ENCODE measurements at regions not wholly inside any gene's neighbourhood (a gene's known extent, or its start where the extent isn't known, plus 50 kb on each side); places are given as distances from the start of the nearest gene placed in this dataset.

DNA sequence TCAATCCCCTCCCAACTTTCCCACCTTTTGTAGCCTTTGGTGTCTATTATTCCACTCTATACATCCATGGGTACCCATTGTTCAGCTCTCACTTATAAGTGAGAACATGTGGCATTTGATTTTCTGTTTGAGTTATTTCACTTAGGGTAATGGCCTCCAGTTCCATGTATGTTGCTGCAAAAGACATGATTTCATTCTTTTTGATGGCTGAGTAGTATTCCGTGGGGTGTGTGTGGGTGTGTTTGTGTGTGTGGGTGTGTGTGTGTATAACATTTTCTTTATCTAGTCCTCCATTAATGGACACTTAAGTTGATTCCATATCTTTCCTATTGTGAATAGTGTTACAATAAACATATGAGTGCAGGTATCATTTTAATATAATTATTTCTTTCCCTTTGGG, 157.5 kb upstream of the FSTL4 start:
- H3K27ac ChIP-seq (ENCODE audit: low read depth, low read length, poor library complexity, severe bottlenecking) = no peak overlapping the region
- H3K36me3 ChIP-seq (ENCODE audit: insufficient read depth, low read length) = no peaks in the 10 kb centered on the region
- no TSS peak for BruUV-seq (replicated peaks)
- H4K20me1 ChIP-seq (ENCODE audit: insufficient read depth, low read length) = no peaks in the 10 kb centered on the region
- 0 out of 2 replicates have a peak, but pooled peaks cover 5% of the 10 kb centered on the region for H3K9me3 ChIP-seq (ENCODE audit: low read length)
- no peaks in the 10 kb centered on the region for H3K79me2 ChIP-seq (ENCODE audit: insufficient read depth, low read depth, low read length)
- no peaks in the 10 kb centered on the region for H3K4me1 ChIP-seq (ENCODE audit: insufficient read depth, low read length, poor library complexity, severe bottlenecking)
- H3K4me2 ChIP-seq (ENCODE audit: low read length) = no peak overlapping the region
- intact Hi-C loops (cut with micrococcal nuclease; ENCODE audit: unreplicated experiment) = loop anchor here (5.0 kb wide), 1 partner anchor 97 kb away; no protein-coding TSS in a partner anchor
- CTCF ChIA-PET (ENCODE audit: unreplicated experiment) = no interaction called here
- POLR2A ChIA-PET = no interaction called here
- DNase-seq (ENCODE audit: low spot score) = no peak
- H3K4me3 ChIP-seq (ENCODE audit: low read depth, low read length, poor library complexity, severe bottlenecking) = no peak overlapping the region
- TF ChIP-seq, protein P1, sequence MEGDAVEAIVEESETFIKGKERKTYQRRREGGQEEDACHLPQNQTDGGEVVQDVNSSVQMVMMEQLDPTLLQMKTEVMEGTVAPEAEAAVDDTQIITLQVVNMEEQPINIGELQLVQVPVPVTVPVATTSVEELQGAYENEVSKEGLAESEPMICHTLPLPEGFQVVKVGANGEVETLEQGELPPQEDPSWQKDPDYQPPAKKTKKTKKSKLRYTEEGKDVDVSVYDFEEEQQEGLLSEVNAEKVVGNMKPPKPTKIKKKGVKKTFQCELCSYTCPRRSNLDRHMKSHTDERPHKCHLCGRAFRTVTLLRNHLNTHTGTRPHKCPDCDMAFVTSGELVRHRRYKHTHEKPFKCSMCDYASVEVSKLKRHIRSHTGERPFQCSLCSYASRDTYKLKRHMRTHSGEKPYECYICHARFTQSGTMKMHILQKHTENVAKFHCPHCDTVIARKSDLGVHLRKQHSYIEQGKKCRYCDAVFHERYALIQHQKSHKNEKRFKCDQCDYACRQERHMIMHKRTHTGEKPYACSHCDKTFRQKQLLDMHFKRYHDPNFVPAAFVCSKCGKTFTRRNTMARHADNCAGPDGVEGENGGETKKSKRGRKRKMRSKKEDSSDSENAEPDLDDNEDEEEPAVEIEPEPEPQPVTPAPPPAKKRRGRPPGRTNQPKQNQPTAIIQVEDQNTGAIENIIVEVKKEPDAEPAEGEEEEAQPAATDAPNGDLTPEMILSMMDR (conservative IDR thresholded peaks at IDR 0.05; ENCODE audit: low read length) = no peak
- TF ChIP-seq EZH2phosphoT487 (IDR thresholded peaks at IDR 0.05; ENCODE audit: borderline replicate concordance, low read depth, low read length) = no peak
- H3K9me2 ChIP-seq (ENCODE audit: insufficient read depth, low read length) = no peaks in the 10 kb centered on the region
- no peak overlapping the region for H2AFZ ChIP-seq (ENCODE audit: low read length)

DNA sequence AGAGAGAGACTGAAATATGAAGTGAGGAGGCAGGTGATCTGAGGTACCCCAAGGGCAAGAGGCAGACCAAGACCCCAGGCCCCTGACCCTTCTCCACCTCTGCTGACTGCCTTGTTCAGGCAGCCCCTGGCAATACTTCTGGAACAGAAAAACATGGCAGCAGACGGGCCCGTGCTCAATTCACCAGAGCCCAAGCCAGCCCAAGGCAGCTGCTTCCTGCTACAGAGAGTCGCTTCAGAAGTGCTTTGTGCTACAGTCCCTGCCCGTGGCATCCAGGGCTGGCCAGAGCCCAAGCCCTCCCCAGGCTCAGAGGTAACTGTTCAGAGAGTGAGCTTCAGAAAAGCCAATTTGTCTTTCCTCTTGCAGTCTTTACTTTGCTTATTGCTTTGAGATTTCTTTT, 151.4 kb upstream of the FSTL4 start:
- POLR2A ChIA-PET = interaction anchor here (0.9 to 1.3 kb wide), 2 partner anchors 12 to 14 kb away, joined by 3 read pairs; no protein-coding TSS in a partner anchor
- intact Hi-C loops (cut with micrococcal nuclease; ENCODE audit: unreplicated experiment) = no loop called here
- CTCF ChIA-PET (ENCODE audit: unreplicated experiment) = no interaction called here
- H3K27ac ChIP-seq (ENCODE audit: low read depth, low read length, poor library complexity, severe bottlenecking) = no peak overlapping the region
- BruUV-seq (replicated peaks) = no TSS peak
- no peak overlapping the region for H3K4me2 ChIP-seq (ENCODE audit: low read length)
- H3K9me3 ChIP-seq (ENCODE audit: low read length) = no peaks in the 10 kb centered on the region
- H3K4me1 ChIP-seq (ENCODE audit: insufficient read depth, low read length, poor library complexity, severe bottlenecking) = no peaks in the 10 kb centered on the region
- H3K36me3 ChIP-seq (ENCODE audit: insufficient read depth, low read length) = no peaks in the 10 kb centered on the region
- no peak overlapping the region for H2AFZ ChIP-seq (ENCODE audit: low read length)
- DNase-seq (ENCODE audit: low spot score) = no peak
- H4K20me1 ChIP-seq (ENCODE audit: insufficient read depth, low read length) = no peaks in the 10 kb centered on the region
- H3K4me3 ChIP-seq (ENCODE audit: low read depth, low read length, poor library complexity, severe bottlenecking) = no peak overlapping the region
- no peak for TF ChIP-seq EZH2phosphoT487 (IDR thresholded peaks at IDR 0.05; ENCODE audit: borderline replicate concordance, low read depth, low read length)
- TF ChIP-seq, protein P1 (conservative IDR thresholded peaks at IDR 0.05; ENCODE audit: low read length) = no peak
- no peaks in the 10 kb centered on the region for H3K79me2 ChIP-seq (ENCODE audit: insufficient read depth, low read depth, low read length)
- H3K9me2 ChIP-seq (ENCODE audit: insufficient read depth, low read length) = no peaks in the 10 kb centered on the region

DNA sequence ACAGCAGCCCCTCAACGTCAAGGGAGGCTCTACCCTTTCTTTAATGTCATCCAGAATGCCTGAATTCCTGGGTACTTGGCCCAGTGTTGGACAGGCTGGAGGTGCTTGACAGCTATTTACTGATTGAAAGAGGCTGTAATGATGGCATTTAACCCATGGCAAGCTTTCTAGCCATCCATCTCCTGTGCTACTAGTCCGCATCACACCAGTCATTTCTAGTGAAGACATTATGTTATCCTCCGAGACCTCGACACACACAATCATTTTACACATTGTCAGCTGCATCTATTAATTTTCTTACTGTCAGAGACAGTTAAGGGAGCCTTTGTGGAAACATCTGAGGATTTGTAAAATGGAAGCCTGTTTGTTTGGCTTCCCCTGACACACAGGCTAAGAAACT, 149.3 kb upstream of the FSTL4 start:
- DNase-seq (ENCODE audit: low spot score) = no peak
- Histone ChIP-seq H2AFZ (ENCODE audit: low read length) (no peak overlapping the region), H3K4me1 (ENCODE audit: insufficient read depth, low read length, poor library complexity, severe bottlenecking) (no peaks in the 10 kb centered on the region), H3K36me3 (ENCODE audit: insufficient read depth, low read length) (no peaks in the 10 kb centered on the region), H3K9me3 (ENCODE audit: low read length) (no peaks in the 10 kb centered on the region), H3K4me3 (ENCODE audit: low read depth, low read length, poor library complexity, severe bottlenecking) (no peak overlapping the region), H3K27ac (ENCODE audit: low read depth, low read length, poor library complexity, severe bottlenecking) (no peak overlapping the region), H3K79me2 (ENCODE audit: insufficient read depth, low read depth, low read length) (no peaks in the 10 kb centered on the region), H3K4me2 (ENCODE audit: low read length) (no peak overlapping the region), H4K20me1 (ENCODE audit: insufficient read depth, low read length) (no peaks in the 10 kb centered on the region), H3K9me2 (ENCODE audit: insufficient read depth, low read length) (no peaks in the 10 kb centered on the region)
- BruUV-seq (replicated peaks) = no TSS peak
- TF ChIP-seq, protein P1 (conservative IDR thresholded peaks at IDR 0.05; ENCODE audit: low read length) = no peak
- TF ChIP-seq EZH2phosphoT487 (IDR thresholded peaks at IDR 0.05; ENCODE audit: borderline replicate concordance, low read depth, low read length) = no peak
- CTCF ChIA-PET (ENCODE audit: unreplicated experiment) = no interaction called here
- POLR2A ChIA-PET = no interaction called here
- intact Hi-C loops (cut with micrococcal nuclease; ENCODE audit: unreplicated experiment) = no loop called here

All from OCI-LY7 (cell line).